K562 (cell line): ENCODE measurements at regions not wholly inside any gene's neighbourhood (a gene's known extent, or its start where the extent isn't known, plus 50 kb on each side); places are given as distances from the start of the nearest gene placed in this dataset.

Experiments used
- ATAC-seq: fragments of 200-7000 bp; cut with Tn5 transposase; 3 replicates; pipeline ENCODE4 v1.9.1; 2020; ENCODE audit warnings: moderate library complexity
- BruUV-seq: library from RNA; stranded (reverse); fragments of 400-500 nt; replicated peaks from 2 replicates; lab custom pipeline; 2021; lab: Mats Ljungman, UMichigan
- CTCF ChIA-PET: fragments of 300-600 bp; formaldehyde crosslinking; extraction: SDS; loops from one replicate; lab custom pipeline; 2021; ENCODE audit warnings: low intra/inter-chr PET ratio; lab: Yijun Ruan, JAX
- POLR2A ChIA-PET: fragments of 300-600, 350-650 bp; sonication (Branson Sonifier 250); formaldehyde crosslinking; extraction: SDS; loops from one replicate; lab custom pipeline; 2021; ENCODE audit warnings: antibody characterized with exemption, inconsistent platforms; lab: Yijun Ruan, JAX
- DNase-seq, 4 experiments: peaks; one replicate each; pipeline versions ENCODE4 v3.0.0 to v3.0.0-alpha.2; 2011 to 2018; ENCODE audit warnings: low spot score in 3 of 4, mixed read lengths in 3 of 4; ENCODE audit errors: extremely low read depth in 1 of 4
- FAIRE-seq: peaks from 2 replicates; lab custom pipeline; 2011; peaks lifted over from hg19 to GRCh38; lab: Jason Lieb, UNC
- H2AFZ ChIP-seq: 2 replicates; pipeline ENCODE4 v1.6.0; 2011; ENCODE audit warnings: low read depth, low read length, control low read depth, inconsistent platforms
- H3K27ac ChIP-seq: fragments of 200-600 bp; 3 replicates; pipeline ENCODE4 v1.8.0; 2011; ENCODE audit warnings: low read depth, mild to moderate bottlenecking, control low read depth, inconsistent platforms, low read length, moderate library complexity, mixed read lengths; ENCODE audit errors: extremely low read depth
- H3K27me3 ChIP-seq, 2 experiments: fragments of 300-600 bp in 1 of 2; 2 replicates in 1 of 2; 3 replicates in 1 of 2; pipeline versions ENCODE4 v1.6.0 to v1.8.0; 2011; ENCODE audit warnings: inconsistent platforms in 2 of 2, low read length in 2 of 2, mild to moderate bottlenecking in 1 of 2, mixed read lengths in 1 of 2, moderate library complexity in 1 of 2; ENCODE audit not compliant: control insufficient read depth in 2 of 2, insufficient read depth in 2 of 2
- H3K36me3 ChIP-seq: fragments of 300-600 bp; 3 replicates; pipeline ENCODE4 v1.8.0; 2011; ENCODE audit warnings: mild to moderate bottlenecking, low read length, inconsistent platforms; ENCODE audit not compliant: control insufficient read depth, insufficient read depth
- H3K4me1 ChIP-seq, 2 experiments: fragments of 200-600 bp in 1 of 2; replicated peaks in 1 of 2; 2 replicates in 1 of 2; 3 replicates in 1 of 2; pipeline versions ENCODE4 v1.5.1 to v1.8.0; 2011; ENCODE audit warnings: inconsistent platforms in 2 of 2, low read length in 2 of 2, mild to moderate bottlenecking in 1 of 2, mixed read lengths in 1 of 2, moderate library complexity in 1 of 2; ENCODE audit not compliant: control insufficient read depth in 2 of 2, insufficient read depth in 2 of 2
- H3K4me2 ChIP-seq: 2 replicates; pipeline ENCODE4 v1.6.1; 2011; ENCODE audit warnings: low read length, control low read depth, inconsistent platforms, mixed read lengths; ENCODE audit not compliant: insufficient read depth
- H3K4me3 ChIP-seq: fragments of 200-600 bp; sonication (generic), shearing (Covaris generic); 2 replicates; pipeline ENCODE4 v1.5.1; 2016; ENCODE audit warnings: control low read depth, inconsistent platforms
- H3K79me2 ChIP-seq: fragments of 200-600 bp; 3 replicates; pipeline ENCODE4 v1.8.0; 2011; ENCODE audit warnings: low read length, inconsistent platforms; ENCODE audit not compliant: control insufficient read depth, insufficient read depth
- H3K9ac ChIP-seq, 2 experiments: 2 replicates each; pipeline versions ENCODE4 v1.6.0 to v1.6.1; 2011; ENCODE audit warnings: low read depth in 2 of 2, low read length in 2 of 2, control low read depth in 1 of 2, inconsistent platforms in 1 of 2, mild to moderate bottlenecking in 1 of 2, mixed read lengths in 1 of 2; ENCODE audit not compliant: insufficient read depth in 1 of 2
- H3K9me1 ChIP-seq: one replicate; pipeline ENCODE4 v1.6.0; 2011; ENCODE audit warnings: inconsistent platforms, mild to moderate bottlenecking, low read length, moderate library complexity; ENCODE audit not compliant: control insufficient read depth, insufficient read depth
- H3K9me3 ChIP-seq: replicated peaks from 2 replicates; pipeline ENCODE4 v1.5.1; 2011; ENCODE audit warnings: low read depth, low read length, inconsistent platforms; ENCODE audit not compliant: control insufficient read depth, insufficient read depth
- H4K20me1 ChIP-seq: replicated peaks from 2 replicates; pipeline ENCODE4 v1.6.1; 2011; ENCODE audit warnings: low read length, inconsistent platforms, mixed read lengths; ENCODE audit not compliant: control insufficient read depth, insufficient read depth
- CBX3 ChIP-seq, 2 experiments: IDR thresholded peaks; 1 replicate in 1 of 2; 2 replicates in 1 of 2; pipeline ENCODE4 v1.6.1; 2012; ENCODE audit warnings: inconsistent platforms in 2 of 2, low read length in 2 of 2, borderline replicate concordance in 1 of 2, control low read depth in 1 of 2
- HDAC2 ChIP-seq: fragments of 450-650 bp; IDR thresholded peaks from 2 replicates; pipeline ENCODE4 v1.6.1; 2016; ENCODE audit warnings: mild to moderate bottlenecking
- HLTF ChIP-seq: fragments of 450-650 bp; IDR thresholded peaks from 2 replicates; pipeline ENCODE4 v1.6.1; 2016
- MBD2 ChIP-seq: sonication (generic); IDR thresholded peaks from 2 replicates; pipeline ENCODE4 v1.6.1; 2016; ENCODE audit warnings: low read depth, borderline replicate concordance
- MEF2A ChIP-seq: IDR thresholded peaks from 2 replicates; pipeline ENCODE4 v1.6.1; 2011; ENCODE audit warnings: low read depth, mild to moderate bottlenecking, low read length, moderate library complexity; ENCODE audit not compliant: control insufficient read depth
- NFIC ChIP-seq: fragments of 450-650 bp; IDR thresholded peaks from 2 replicates; pipeline ENCODE4 v1.6.1; 2017; ENCODE audit warnings: mild to moderate bottlenecking, inconsistent platforms
- PCBP1 ChIP-seq: fragments of 200-400 bp; formaldehyde crosslinking; IDR thresholded peaks from 2 replicates; pipeline ENCODE4 v1.6.1; 2018; ENCODE audit warnings: mild to moderate bottlenecking, low read depth, low read length; ENCODE audit not compliant: poor library complexity, severe bottlenecking
- RBFOX2 ChIP-seq: fragments of 200-400 bp; formaldehyde crosslinking; IDR thresholded peaks from 2 replicates; pipeline ENCODE4 v1.6.1; 2017; ENCODE audit warnings: low read depth, mild to moderate bottlenecking, low read length, moderate library complexity
- SMAD1 ChIP-seq: fragments of 150-350 bp; IDR thresholded peaks from 2 replicates; pipeline ENCODE4 v1.6.1; 2014; ENCODE audit warnings: low read length, low read depth; ENCODE audit not compliant: partially characterized antibody
- TAL1 ChIP-seq: fragments of 450-650 bp; IDR thresholded peaks from 2 replicates; pipeline ENCODE4 v1.6.1; 2016; ENCODE audit warnings: mild to moderate bottlenecking
- TRIM24 ChIP-seq, 2 experiments: fragments of 450-650 bp; IDR thresholded peaks; 2 replicates each; pipeline ENCODE4 v1.6.1; 2016
- TRIM28 ChIP-seq: fragments of 450-650 bp; IDR thresholded peaks from 2 replicates; pipeline ENCODE4 v1.6.1; 2017
- WGBS: fragments of 100-300 bp; shearing (Covaris generic); methylation state at CpG from one replicate; pipeline ENCODE4 v1.1.6; 2016; ENCODE audit warnings: low coverage, mixed read lengths; ENCODE audit not compliant: insufficient coverage; ENCODE audit errors: missing lambda C conversion rate; 5-methylcytosine and 5-hydroxymethylcytosine counted together
- in situ Hi-C: fragments of 300-500 bp; cut with MboI; formaldehyde crosslinking; loops from 4 replicates; pipeline ENCODE4 v1.15.0; 2018; ENCODE audit warnings: inconsistent platforms, mixed read lengths
- intact Hi-C: fragments of 100-400 bp; cut with micrococcal nuclease; formaldehyde crosslinking; loops from 2 replicates; pipeline ENCODE4 v1.14.2; 2022

DNA sequence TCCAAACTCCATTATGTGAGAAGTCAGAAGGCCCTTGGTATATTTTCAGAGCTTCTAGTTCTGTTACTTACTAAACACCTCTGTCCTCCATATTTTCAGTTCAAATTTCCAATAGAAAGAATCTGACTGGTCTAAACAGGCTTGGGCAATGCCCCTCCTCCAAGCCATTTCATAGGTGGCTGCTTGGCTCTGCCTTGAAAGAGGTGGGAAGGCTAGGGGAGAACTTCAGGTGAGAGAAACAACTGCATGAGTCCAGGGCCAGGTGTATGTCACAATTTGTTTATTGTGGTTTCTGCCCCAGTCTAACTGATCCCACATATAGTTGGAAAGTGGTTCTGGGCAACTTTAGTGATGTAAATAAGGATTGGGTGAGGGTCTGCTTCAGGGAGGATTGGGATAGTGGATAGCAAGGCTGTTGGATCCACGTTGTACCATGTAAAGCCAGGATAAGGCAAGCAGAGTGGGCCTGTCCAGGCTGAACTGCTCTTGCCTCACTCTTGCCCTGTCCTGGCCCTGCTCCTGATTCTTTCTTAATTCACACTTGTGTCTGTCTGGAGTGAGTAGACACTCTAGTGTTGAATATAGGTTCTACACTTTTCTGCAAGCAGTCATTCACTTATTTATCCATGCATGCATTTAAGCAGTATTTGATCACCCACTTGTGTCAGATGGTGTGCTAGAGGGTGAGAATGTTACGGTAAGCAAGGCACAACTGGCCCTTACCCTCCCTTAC, 67.5 kb upstream of the COMTD1 start:
- H3K27ac ChIP-seq = no peak overlapping the region
- no peaks in the 10 kb centered on the region; a peak in 1 of 5 replicates for H3K27me3 ChIP-seq
- no peaks in the 10 kb centered on the region for H3K9me1 ChIP-seq
- intact Hi-C loops = no loop called here
- BruUV-seq = no TSS peak
- DNase-seq = no peak
- no peaks in the 10 kb centered on the region for H3K4me1 ChIP-seq
- H2AFZ ChIP-seq = no peak overlapping the region
- no peak overlapping the region for H3K4me3 ChIP-seq
- no peak overlapping the region for H3K4me2 ChIP-seq
- FAIRE-seq = no peak
- H3K36me3 ChIP-seq = no peaks in the 10 kb centered on the region
- no peak for TF ChIP-seq TRIM28
- TF ChIP-seq NFIC = no peak
- no peak for TF ChIP-seq MBD2
- no peak for TF ChIP-seq RBFOX2
- no peak for TF ChIP-seq TAL1
- TF ChIP-seq HLTF = no peak
- no peak for TF ChIP-seq MEF2A
- ChIA-PET CTCF (no interaction called here), POLR2A (no interaction called here)
- no peak for ATAC-seq
- no peaks in the 10 kb centered on the region for H4K20me1 ChIP-seq
- H3K9me3 ChIP-seq = no peaks in the 10 kb centered on the region
- H3K79me2 ChIP-seq = no peaks in the 10 kb centered on the region
- no peak overlapping the region for H3K9ac ChIP-seq
- in situ Hi-C loops = no loop called here
- 3% methylated on average over 2 of the region's 2 CpGs for WGBS

GRCh38 chr10:75302029-75302428, 66.3 kb upstream of the COMTD1 start:
- Histone ChIP-seq H3K4me1 (no peaks in the 10 kb centered on the region), H3K4me2 (no peak overlapping the region), H3K36me3 (no peaks in the 10 kb centered on the region), H3K27ac (no peak overlapping the region), H3K9me3 (no peaks in the 10 kb centered on the region), H3K27me3 (peaks cover 2 to 5% of the 10 kb centered on the region in 2 experiments; a peak in 2 of 5 replicates), H4K20me1 (no peaks in the 10 kb centered on the region), H2AFZ (no peak overlapping the region), H3K79me2 (no peaks in the 10 kb centered on the region), H3K9me1 (no peaks in the 10 kb centered on the region), H3K4me3 (no peak overlapping the region), H3K9ac (no peak overlapping the region)
- ATAC-seq = no peak
- intact Hi-C loops (no loop called here), in situ Hi-C loops (no loop called here)
- no peak for DNase-seq
- TF ChIP-seq SMAD1 = no peak
- no peak for TF ChIP-seq PCBP1
- TF ChIP-seq HDAC2 = no peak
- peak in 1 of 2 experiments; percentile 92; a peak in 2 of 3 replicates for TF ChIP-seq CBX3 (IDR thresholded peaks at IDR 0.05; ENCODE audit: borderline replicate concordance in 1 of 2, low read length in 2 of 2)
- TF ChIP-seq TRIM24 (IDR thresholded peaks at IDR 0.05) = peak in 1 of 2 experiments; percentile 46; a peak in 1 of 4 replicates
- peak; percentile 77; the same call in 1 of the 2 replicates for TF ChIP-seq TRIM28
- CTCF ChIA-PET = no interaction called here
- FAIRE-seq = no peak
- POLR2A ChIA-PET = interaction anchor here (0.8 to 1.0 kb wide), 2 partner anchors 28 to 197 kb away, joined by 3 read pairs; no protein-coding TSS in a partner anchor
- 0% methylated on average over 1 of the region's 1 CpG for WGBS
- BruUV-seq = no TSS peak
